ENCODE measurements at regions not wholly inside any gene's neighbourhood (a gene's known extent, or its start where the extent isn't known, plus 50 kb on each side); places are given as distances from the start of the nearest gene placed in this dataset.

GRCh38 chr9:99335280-99335679, 113.2 kb downstream of the SEC61B start:
- DNase-seq: no peak

DNA sequence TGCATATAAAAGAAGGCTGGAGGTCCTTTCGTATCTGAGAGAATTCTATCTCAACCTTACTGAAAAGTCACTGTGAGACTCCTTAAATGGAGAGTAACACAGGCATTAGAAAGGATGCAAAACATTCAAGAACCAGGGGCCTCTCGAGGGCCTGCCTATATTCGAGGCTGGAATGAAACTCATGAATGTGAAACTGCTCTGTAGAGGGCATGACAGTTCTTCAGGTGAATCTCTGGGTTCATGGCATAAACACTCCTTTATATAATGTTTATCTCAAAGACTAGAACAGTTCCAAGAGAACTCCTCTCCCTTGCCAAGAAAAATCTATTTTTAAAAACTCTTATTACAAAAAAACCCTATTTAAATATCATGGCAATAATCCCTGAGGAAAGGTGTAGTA, 113.9 kb downstream of the SEC61B start:
- no peak for DNase-seq

DNA sequence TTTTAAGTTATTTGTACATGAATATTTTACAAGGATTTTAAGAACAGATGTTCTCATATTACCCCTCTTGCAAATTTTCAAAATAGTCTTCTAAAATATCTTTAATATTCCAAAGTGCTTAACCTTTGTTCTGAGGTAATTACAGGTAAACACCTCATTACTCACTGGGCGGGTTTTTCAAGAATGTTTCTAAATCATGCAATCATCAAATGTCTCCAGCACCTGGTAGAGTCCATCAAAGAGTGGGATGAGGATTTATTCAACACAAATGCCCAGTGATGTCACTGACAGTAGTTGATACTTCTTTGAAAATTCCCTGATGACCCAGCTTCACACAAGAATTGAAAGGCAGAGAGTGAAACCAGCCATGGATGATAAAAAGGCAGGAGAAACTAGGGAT, 114.4 kb downstream of the SEC61B start:
- no peak for DNase-seq

- DNase-seq: no peak
Observed at GRCh38 chr9:99340281-99340680, 118.2 kb downstream of the SEC61B start.

DNA sequence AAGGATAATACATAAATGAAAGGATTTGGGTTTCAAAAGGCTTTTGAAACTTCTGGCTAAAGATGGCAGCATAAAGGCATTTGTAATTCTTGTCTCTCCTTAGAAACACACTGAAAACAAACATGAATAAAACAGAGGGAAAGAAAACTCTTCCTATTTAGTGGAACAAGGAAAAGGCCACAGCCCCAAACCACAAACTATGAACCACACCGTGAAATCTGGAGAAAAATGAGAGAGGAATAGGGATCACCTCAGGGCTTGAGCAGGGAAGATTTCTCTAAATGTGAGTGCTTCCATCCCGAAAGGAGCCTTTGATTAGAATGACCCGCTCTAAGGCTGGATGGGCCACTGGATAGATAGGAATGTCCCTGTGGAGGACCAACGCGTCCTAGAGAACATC, 119.6 kb downstream of the SEC61B start:
- DNase-seq: no peak

DNA sequence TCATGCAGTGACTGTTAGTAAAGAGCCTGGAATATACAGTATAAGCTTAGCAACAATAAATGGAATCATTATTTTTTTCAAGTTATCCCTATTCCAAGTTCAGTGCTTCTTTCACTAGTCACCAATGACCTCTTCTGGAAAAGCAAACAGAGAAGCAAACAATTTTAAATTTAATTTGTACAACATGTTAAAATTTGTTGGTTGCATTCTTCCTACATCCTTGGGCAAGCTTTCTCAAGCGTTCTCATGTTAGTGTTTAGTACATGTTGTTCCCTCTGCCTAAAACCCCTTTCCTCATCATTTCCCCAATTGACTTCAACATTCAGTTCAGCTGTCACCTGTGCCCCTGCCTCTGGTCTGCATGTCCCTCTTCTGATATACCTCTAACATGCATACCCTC, 123.4 kb downstream of the SEC61B start:
- no peak for DNase-seq

DNA sequence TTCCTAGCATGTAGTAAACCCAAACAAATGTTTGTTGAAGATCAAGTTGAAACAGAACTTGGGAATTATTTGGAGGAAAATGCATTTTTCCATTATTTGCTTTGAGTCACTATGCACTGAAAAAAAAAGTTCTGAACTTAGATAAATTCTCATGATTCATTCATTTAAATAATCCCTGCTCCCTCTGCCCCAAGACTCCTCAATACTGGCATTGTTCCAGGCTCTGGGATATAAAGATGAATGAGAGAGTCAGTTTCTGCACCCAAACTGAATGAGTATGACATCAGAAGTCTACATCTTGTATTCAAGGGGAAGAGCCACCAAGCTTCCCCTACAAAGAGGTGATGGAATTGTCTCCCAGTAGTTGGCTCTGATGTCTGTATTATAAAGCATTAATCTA, 123.9 kb downstream of the SEC61B start:
- no peak for DNase-seq

- DNase-seq: no peak
Observed at GRCh38 chr9:99347568-99347967, 125.5 kb downstream of the SEC61B start.

GRCh38 chr9:99348289-99348688, 126.2 kb downstream of the SEC61B start:
- DNase-seq: no peak

- DNase-seq: no peak
Observed at GRCh38 chr9:99349870-99350269, 127.8 kb downstream of the SEC61B start.

DNA sequence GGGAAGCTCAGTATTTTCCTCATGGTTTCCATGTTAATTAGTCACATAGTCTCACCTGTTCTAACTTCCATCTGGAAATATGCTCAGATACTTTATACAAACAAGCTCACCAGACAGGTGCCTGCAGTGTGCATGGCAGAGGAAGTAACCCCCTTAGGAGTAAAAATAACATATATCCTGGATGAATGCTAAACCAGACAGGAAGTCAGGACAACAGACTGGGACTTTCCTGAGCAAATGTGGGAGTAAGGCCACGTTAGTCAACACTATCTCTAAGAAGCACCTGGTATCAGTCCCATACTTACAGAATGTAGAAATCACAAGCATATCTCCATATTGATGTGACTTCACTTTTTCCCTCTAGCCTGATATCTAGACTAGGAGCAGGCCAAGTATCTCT, 128.4 kb downstream of the SEC61B start:
- DNase-seq: no peak

DNA sequence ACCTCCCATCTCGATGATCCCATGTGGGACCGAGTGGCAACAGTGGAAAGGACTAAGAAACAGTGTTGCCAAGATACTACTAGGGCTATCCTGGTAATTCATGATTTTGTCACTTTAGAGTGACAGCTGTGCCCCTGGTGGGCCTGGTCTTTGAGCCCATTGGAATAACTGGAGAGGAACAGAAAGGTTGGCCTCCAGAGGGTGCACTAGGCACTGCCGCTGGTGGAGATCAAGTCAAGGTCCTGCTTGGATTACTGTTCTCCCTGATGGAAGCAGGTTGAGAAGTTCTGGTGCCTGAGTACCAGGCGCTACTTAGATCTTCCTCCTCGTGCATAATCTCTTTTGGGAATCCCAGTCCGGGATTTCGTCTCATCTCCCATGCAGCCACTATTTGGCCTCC, 129.6 kb downstream of the SEC61B start:
- no peak for DNase-seq

DNA sequence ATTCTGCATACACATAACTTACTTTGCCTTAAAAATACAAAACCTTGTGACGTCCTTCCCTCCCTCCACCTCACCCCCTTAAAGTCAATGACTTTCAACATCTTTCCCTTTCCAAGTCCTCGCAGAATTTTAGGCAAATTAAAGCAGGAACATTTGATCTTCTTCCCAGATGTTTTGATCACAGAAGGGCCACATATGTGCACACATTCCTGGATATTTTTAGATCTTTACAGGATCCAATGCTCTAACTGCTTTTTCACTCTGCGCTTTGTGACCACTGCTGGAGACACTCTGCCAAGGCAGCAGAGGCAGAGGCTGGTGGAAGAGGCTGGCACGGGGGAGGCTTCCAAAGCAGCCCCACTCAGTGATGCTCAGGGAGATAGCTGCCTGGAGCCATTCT, 130.7 kb downstream of the SEC61B start:
- DNase-seq: no peak

- DNase-seq: no peak
Observed at GRCh38 chr9:99353408-99353807, 131.3 kb downstream of the SEC61B start.

DNA sequence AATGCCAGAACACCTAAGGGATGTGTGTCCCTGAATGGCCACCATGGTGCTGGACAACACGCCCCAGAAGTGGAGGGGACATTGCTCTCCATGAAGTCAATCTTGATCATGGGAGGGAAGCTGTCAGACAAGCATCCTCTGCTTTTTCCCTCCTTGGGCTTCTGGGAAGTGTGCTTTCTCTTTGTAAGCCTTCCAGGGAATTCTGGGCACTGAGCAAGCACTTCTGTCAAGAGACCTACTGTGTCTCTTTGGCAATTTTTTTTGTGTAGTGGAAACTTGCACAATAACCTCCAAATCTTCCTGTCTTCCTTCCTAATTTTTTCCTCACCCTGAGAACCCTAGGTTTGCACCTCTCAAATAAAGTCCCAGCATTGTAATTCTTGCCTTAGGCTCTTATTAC, 132.0 kb downstream of the SEC61B start:
- DNase-seq: no peak

GRCh38 chr9:99356512-99356971, 134.5 kb downstream of the SEC61B start:
- DNase-seq: no peak

DNA sequence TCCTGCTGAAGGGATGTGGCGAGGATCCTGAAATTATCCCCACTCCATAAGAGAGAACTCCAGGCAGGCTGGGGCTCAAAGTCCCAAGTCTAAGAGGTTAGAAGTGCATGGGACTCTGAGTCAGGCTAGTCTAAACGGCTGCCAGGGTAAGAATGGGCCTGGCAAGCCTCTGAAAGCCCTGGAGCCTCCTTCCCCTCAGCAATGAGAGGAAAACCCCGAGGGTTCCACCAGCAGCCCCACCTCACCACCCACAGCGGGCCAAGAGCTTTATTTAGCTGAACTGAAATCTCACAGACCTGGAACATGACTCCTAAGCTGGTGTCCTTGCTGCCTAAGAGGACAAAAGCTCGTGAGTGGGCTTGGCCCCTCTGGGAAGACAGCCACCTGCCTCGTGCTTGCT, 135.5 kb downstream of the SEC61B start:
- no peak for DNase-seq

DNA sequence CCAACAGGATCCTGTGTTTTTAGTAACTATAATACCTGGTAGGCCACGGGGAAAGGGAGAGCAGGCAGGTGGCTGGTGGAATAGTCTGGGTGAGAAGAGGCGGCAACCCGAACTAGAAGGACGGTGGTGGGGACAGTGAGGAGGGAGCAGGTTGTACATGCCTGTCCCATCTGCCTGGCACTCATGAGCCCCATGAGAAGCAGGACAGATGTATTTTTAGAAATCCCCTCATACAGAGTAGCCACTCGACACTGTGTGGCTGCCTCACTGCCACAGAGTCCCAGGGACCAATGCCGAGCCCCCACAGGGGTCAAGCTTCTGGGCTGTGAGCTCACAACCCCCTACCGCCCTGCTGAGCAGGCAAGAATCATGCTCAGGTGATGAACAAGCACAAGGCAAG, 136.6 kb downstream of the SEC61B start:
- no peak for DNase-seq

- DNase-seq: no peak
Observed at GRCh38 chr9:99359336-99359735, 137.3 kb downstream of the SEC61B start.

GRCh38 chr9:99360026-99360425, 137.9 kb downstream of the SEC61B start:
- no peak for DNase-seq

DNA sequence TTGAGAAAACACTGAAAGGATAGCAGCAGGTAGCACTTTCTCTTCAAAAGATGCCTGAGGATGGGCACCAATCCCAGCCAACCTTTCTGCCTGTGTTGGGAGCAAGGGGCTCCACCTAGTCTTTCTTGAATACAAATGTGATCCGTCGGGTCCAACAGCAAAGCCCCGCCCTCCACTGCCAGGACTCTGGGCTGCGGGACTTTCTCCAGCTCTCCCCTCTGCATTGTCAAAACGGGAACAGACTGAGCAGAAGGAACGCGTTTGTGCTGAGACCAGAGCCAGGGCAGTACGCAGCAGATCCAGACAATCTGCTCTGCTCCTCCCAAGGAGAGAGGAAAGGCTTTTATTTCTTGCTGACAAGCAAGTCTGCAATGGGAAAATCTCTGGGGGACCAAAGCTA, 139.7 kb downstream of the SEC61B start:
- DNase-seq: no peak

DNA sequence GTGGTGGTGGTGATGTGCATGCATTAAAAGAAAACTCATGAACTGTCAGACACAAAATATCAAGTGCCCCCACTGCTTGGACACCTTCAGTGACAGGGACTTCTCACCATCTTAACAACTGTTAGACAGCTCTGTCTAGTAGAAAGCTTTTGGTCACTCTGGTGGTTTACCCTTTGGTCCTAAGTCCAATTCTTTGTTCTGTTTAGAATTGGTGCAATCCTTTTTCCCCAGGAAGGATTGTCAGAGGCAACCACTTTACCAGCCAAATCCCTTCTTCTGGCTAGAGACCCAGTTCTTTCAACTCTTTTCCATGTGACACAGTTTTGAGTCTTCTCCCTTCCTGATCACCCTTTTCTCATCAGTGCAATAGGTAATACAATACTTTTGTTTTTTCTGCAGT, 140.2 kb downstream of the SEC61B start:
- no peak for DNase-seq

DNA sequence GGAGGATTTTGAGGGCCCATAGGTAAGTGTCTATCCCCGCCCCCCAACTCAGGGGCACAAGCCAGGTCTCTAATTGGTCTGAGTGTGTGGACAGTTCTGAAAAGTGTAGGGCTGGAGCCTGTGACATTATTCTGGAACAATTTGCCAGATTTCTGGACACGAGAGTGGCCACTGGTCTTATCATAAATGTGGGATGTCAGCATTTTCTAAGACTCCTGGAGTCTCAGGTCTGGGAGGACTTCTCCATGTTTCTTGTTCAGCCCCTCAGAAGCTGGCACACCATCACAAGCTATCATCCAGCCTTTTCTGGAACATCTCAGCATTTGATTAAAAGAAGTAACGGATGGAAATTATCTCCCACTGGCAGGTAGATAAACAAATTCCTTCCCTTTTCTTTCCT, 141.4 kb downstream of the SEC61B start:
- no peak for DNase-seq

- no peak for DNase-seq
Observed at GRCh38 chr9:99365233-99365980, 143.3 kb downstream of the SEC61B start.

DNA sequence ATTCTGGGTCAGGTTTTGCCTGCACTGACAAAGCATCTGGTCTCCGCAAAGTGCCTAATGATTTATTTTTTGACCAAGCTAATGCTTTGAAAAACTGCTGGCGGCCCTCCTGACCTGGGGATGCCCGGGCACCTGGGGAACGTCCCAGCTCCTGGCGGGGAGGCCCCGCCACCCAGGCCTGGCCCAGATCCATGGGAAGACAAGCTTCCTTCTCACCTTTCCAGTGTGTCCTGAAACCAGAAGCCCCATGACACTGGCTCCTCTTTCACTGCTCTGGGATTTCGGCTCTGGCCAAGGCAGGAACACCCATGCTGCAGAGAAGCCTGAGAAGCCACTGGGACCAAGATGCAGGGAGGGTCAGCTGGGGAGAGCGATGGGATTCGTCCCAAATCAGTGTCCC, 144.1 kb downstream of the SEC61B start:
- DNase-seq: no peak
